Muscle layer of duodenum (tissue), 2 donors: ENCODE measurements at regions not wholly inside any gene's neighbourhood (a gene's known extent, or its start where the extent isn't known, plus 50 kb on each side); places are given as distances from the start of the nearest gene placed in this dataset.

Experiments used
- H3K27ac ChIP-seq: one replicate; pipeline ENCODE4 v1.7.0; 2013; ENCODE audit warnings: mild to moderate bottlenecking, low read length
- H3K27me3 ChIP-seq: one replicate; pipeline ENCODE4 v1.7.0; 2013; ENCODE audit warnings: low read depth, mild to moderate bottlenecking, control low read depth, low read length
- H3K36me3 ChIP-seq, 2 donors: one replicate each; pipeline ENCODE4 v1.7.0; 2013; ENCODE audit warnings: low read length in 2 of 2, control low read depth in 1 of 2, mild to moderate bottlenecking in 1 of 2; ENCODE audit not compliant: insufficient read depth in 2 of 2, control insufficient read depth in 1 of 2
- H3K4me1 ChIP-seq, 2 donors: one replicate each; pipeline ENCODE4 v1.7.0; 2013; ENCODE audit warnings: low read length in 2 of 2, mild to moderate bottlenecking in 2 of 2, control low read depth in 1 of 2, moderate library complexity in 1 of 2; ENCODE audit not compliant: insufficient read depth in 2 of 2, control insufficient read depth in 1 of 2
- H3K4me3 ChIP-seq, 2 donors: one replicate each; pipeline ENCODE4 v1.7.0; 2013; ENCODE audit warnings: low read length in 2 of 2, low read depth in 1 of 2, mild to moderate bottlenecking in 1 of 2
- H3K9me3 ChIP-seq, 2 donors: one replicate each; pipeline ENCODE4 v1.7.0; 2013; ENCODE audit warnings: low read length in 2 of 2, control low read depth in 1 of 2, mild to moderate bottlenecking in 1 of 2; ENCODE audit not compliant: control insufficient read depth in 1 of 2
- donor health status: healthy.

GRCh38 chr6:76639941-76640340, 567.5 kb upstream of the IMPG1 start:
- H3K4me3 ChIP-seq = no peak overlapping the region
- H3K27me3 ChIP-seq = no peaks in the 10 kb centered on the region
- H3K27ac ChIP-seq = no peak overlapping the region
- H3K36me3 ChIP-seq = no peaks in the 10 kb centered on the region
- no peaks in the 10 kb centered on the region for H3K9me3 ChIP-seq
- no peaks in the 10 kb centered on the region for H3K4me1 ChIP-seq

DNA sequence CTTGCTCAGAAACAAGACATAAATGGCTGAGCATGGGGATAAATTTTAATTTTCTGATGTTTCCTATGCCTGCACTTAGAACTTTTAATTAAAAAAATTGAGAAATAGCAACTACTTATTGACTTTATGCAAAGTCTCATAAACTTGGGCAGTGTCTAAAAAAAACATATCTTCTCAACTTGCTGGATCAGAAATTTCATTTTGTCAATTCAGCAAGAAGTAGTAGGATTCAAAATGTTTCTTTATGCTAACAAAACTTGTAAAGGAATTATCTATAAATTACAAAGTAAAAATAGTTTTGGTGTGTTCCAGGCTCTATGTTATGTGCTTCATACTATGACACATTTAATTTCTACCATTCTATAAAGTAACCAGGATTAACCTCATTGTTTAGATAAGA, 562.2 kb upstream of the IMPG1 start:
- Histone ChIP-seq H3K9me3 (peaks cover 0 to 3% of the 10 kb centered on the region in 2 donors), H3K36me3 (no peaks in the 10 kb centered on the region), H3K4me3 (no peak overlapping the region), H3K4me1 (no peaks in the 10 kb centered on the region), H3K27ac (no peak overlapping the region), H3K27me3 (no peaks in the 10 kb centered on the region)

- Histone ChIP-seq H3K27ac (no peak overlapping the region), H3K9me3 (peaks cover 0 to 3% of the 10 kb centered on the region in 2 donors), H3K4me3 (no peak overlapping the region), H3K27me3 (no peaks in the 10 kb centered on the region), H3K4me1 (no peaks in the 10 kb centered on the region), H3K36me3 (no peaks in the 10 kb centered on the region)
These were observed 560.8 kb upstream of the IMPG1 start for GRCh38 chr6:76633259-76633658.

- Histone ChIP-seq H3K27ac (no peak overlapping the region), H3K9me3 (peaks cover 0 to 3% of the 10 kb centered on the region in 2 donors), H3K27me3 (no peaks in the 10 kb centered on the region), H3K4me3 (no peak overlapping the region), H3K4me1 (no peaks in the 10 kb centered on the region), H3K36me3 (no peaks in the 10 kb centered on the region)
These were observed 559.2 kb upstream of the IMPG1 start for GRCh38 chr6:76631622-76632021.

DNA sequence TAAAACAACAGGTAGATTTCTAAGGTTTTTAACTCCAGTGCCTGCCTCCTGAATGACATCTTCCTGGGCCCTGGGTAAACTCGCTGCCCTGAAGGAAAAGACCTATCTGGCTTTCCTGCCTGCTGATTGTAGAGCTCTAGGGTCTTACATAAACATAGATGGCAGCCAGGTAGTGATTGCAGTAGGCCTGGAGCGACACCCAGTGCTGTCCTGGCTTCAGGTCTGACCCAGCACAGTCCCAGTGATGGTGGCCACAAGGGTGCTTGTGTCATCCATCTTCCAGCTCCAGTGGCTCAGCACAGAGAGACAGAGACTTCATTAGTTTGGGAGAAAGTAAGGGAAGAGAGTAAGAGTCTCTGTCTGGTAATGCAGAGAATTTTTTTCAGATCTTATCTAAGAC, 542.9 kb upstream of the IMPG1 start:
- Histone ChIP-seq H3K27ac (no peak overlapping the region), H3K9me3 (no peaks in the 10 kb centered on the region), H3K36me3 (no peaks in the 10 kb centered on the region), H3K4me1 (no peaks in the 10 kb centered on the region), H3K27me3 (no peaks in the 10 kb centered on the region), H3K4me3 (no peak overlapping the region)

- Histone ChIP-seq H3K27me3 (no peaks in the 10 kb centered on the region), H3K9me3 (no peaks in the 10 kb centered on the region), H3K36me3 (no peaks in the 10 kb centered on the region), H3K4me3 (no peak overlapping the region), H3K4me1 (no peaks in the 10 kb centered on the region), H3K27ac (no peak overlapping the region)
These were observed 540.5 kb upstream of the IMPG1 start for GRCh38 chr6:76612954-76613353.

GRCh38 chr6:76609160-76609559, 536.7 kb upstream of the IMPG1 start:
- no peaks in the 10 kb centered on the region for H3K9me3 ChIP-seq
- H3K4me1 ChIP-seq = no peaks in the 10 kb centered on the region
- H3K27ac ChIP-seq = no peak overlapping the region
- H3K4me3 ChIP-seq = no peak overlapping the region
- H3K36me3 ChIP-seq = no peaks in the 10 kb centered on the region
- no peaks in the 10 kb centered on the region for H3K27me3 ChIP-seq

GRCh38 chr6:76594109-76594508, 521.6 kb upstream of the IMPG1 start:
- H3K4me3 ChIP-seq = no peak overlapping the region
- no peak overlapping the region for H3K27ac ChIP-seq
- H3K36me3 ChIP-seq = no peaks in the 10 kb centered on the region
- no peaks in the 10 kb centered on the region for H3K27me3 ChIP-seq
- no peaks in the 10 kb centered on the region for H3K4me1 ChIP-seq
- H3K9me3 ChIP-seq = peaks cover 0 to 10% of the 10 kb centered on the region in 2 donors

DNA sequence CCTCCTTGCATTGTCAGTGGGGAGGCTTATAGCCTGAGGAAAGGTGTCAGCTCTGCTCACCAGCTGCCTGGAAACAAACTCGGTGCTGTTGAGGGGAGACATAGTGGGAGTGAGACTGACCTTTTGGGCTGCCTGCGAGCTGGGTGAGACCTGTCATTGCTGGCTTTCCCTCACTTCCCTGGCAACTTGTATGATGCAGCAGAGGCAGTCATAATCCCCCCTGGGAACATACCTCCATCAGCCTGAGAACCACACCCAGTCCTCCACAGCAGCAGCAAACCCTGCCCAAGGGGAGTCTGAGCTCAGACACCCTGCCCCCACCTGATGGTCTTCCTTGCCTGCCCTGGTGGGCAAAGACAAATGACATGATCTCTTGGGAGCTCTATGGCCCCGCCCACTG, 521.2 kb upstream of the IMPG1 start:
- no peak overlapping the region for H3K27ac ChIP-seq
- H3K27me3 ChIP-seq = no peaks in the 10 kb centered on the region
- H3K36me3 ChIP-seq = no peaks in the 10 kb centered on the region
- peaks cover 0 to 10% of the 10 kb centered on the region in 2 donors for H3K9me3 ChIP-seq
- H3K4me1 ChIP-seq = no peaks in the 10 kb centered on the region
- H3K4me3 ChIP-seq = no peak overlapping the region

DNA sequence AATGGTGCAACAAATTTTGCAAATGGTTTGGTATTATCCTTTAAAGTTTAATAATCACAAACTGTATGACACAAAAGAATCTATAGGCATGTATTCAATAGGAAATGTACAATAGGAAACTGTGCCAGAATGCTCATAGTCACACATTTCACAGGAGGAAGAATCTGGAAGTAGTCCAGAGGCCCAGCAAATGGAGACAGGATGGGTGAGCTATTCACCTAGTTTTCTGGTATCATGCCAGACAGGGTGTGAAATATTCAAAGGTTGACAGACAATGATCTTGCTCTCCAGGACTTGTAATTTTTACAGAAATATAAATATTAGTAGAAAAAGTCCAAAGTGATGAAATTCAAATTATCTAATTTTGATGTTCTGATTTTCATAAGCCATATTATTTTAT, 520.1 kb upstream of the IMPG1 start:
- no peak overlapping the region for H3K27ac ChIP-seq
- H3K27me3 ChIP-seq = no peaks in the 10 kb centered on the region
- no peak overlapping the region for H3K4me3 ChIP-seq
- H3K9me3 ChIP-seq = peaks cover 0 to 10% of the 10 kb centered on the region in 2 donors
- no peaks in the 10 kb centered on the region for H3K36me3 ChIP-seq
- H3K4me1 ChIP-seq = no peaks in the 10 kb centered on the region

- no peaks in the 10 kb centered on the region for H3K27me3 ChIP-seq
- peaks cover 0 to 7% of the 10 kb centered on the region in 2 donors for H3K9me3 ChIP-seq
- no peaks in the 10 kb centered on the region for H3K36me3 ChIP-seq
- no peaks in the 10 kb centered on the region for H3K4me1 ChIP-seq
- H3K4me3 ChIP-seq = no peak overlapping the region
- H3K27ac ChIP-seq = no peak overlapping the region
These were observed 514.8 kb upstream of the IMPG1 start for GRCh38 chr6:76587271-76587670.

- no peak overlapping the region for H3K27ac ChIP-seq
- no peaks in the 10 kb centered on the region for H3K4me1 ChIP-seq
- no peaks in the 10 kb centered on the region for H3K27me3 ChIP-seq
- H3K9me3 ChIP-seq = no peaks in the 10 kb centered on the region
- no peak overlapping the region for H3K4me3 ChIP-seq
- no peaks in the 10 kb centered on the region for H3K36me3 ChIP-seq
These were observed 511.7 kb upstream of the IMPG1 start for GRCh38 chr6:76584121-76584520.
